Fibroblast of lung (primary cell): ENCODE measurements at regions not wholly inside any gene's neighbourhood (a gene's known extent, or its start where the extent isn't known, plus 50 kb on each side); places are given as distances from the start of the nearest gene placed in this dataset.

Source experiments
- CTCF ChIP-seq, 2 donors: IDR thresholded peaks in 1 of 2; conservative IDR thresholded peaks in 1 of 2; 1 replicate in 1 of 2; 2 replicates in 1 of 2; pipeline ENCODE4 v1.5.1; 2011 to 2012; ENCODE audit warnings: low read length in 2 of 2, control low read depth in 1 of 2, inconsistent platforms in 1 of 2, low read depth in 1 of 2, mild to moderate bottlenecking in 1 of 2
- EZH2 ChIP-seq: IDR thresholded peaks from 2 replicates; pipeline ENCODE4 v1.5.1; 2012; ENCODE audit warnings: low read length, control low read depth, mild to moderate bottlenecking; ENCODE audit errors: missing control alignments

GRCh38 chr7:51577390-51577789 is 260.8 kb upstream of the COBL start:
- no peak for TF ChIP-seq CTCF (conservative IDR thresholded peaks at IDR 0.05 in 1 of 2, IDR thresholded peaks at IDR 0.05 in 1 of 2; ENCODE audit: low read depth in 1 of 2, low read length in 2 of 2)
- TF ChIP-seq EZH2, result no peak
